HepG2 (cell line): ENCODE measurements at regions not wholly inside any gene's neighbourhood (a gene's known extent, or its start where the extent isn't known, plus 50 kb on each side); places are given as distances from the start of the nearest gene placed in this dataset.

Experiments used
- ATAC-seq: fragments of 200-7000 bp; cut with Tn5 transposase; 3 replicates; pipeline ENCODE4 v1.9.1; 2020; ENCODE audit warnings: mild to moderate bottlenecking, moderate library complexity
- BruUV-seq: library from RNA; stranded (reverse); fragments of 400-500 nt; replicated peaks from 2 replicates; lab custom pipeline; 2021; lab: Mats Ljungman, UMichigan
- CTCF ChIA-PET: fragments of 300-600 bp; formaldehyde crosslinking; extraction: SDS; loops from one replicate; lab custom pipeline; 2021; ENCODE audit warnings: low total read pairs, inconsistent platforms, low intra/inter-chr PET ratio; lab: Yijun Ruan, JAX
- POLR2A ChIA-PET: fragments of 350-600 bp; sonication (Branson Sonifier 250); formaldehyde crosslinking; loops from one replicate; lab custom pipeline; 2020; ENCODE audit warnings: antibody characterized with exemption, inconsistent platforms; lab: Yijun Ruan, JAX
- DNase-seq: peaks from one replicate; pipeline ENCODE4 v3.0.0-alpha.2; 2015; ENCODE audit warnings: low spot score
- FAIRE-seq: peaks from 3 replicates; lab custom pipeline; 2011; peaks lifted over from hg19 to GRCh38; lab: Jason Lieb, UNC
- H2AFZ ChIP-seq: one replicate; pipeline ENCODE4 v1.6.1; 2011; ENCODE audit warnings: low read length, inconsistent platforms
- H3K27ac ChIP-seq: fragments of 300-600 bp; 3 replicates; pipeline ENCODE4 v1.8.0; 2011; ENCODE audit warnings: mixed run types, mild to moderate bottlenecking, mixed read lengths, low read length, inconsistent platforms; ENCODE audit not compliant: insufficient read depth; ENCODE audit errors: extremely low read length
- H3K27me3 ChIP-seq, 2 experiments: fragments of 200-600 bp in 1 of 2; 2 replicates in 1 of 2; 3 replicates in 1 of 2; pipeline versions ENCODE4 v1.6.0 to v1.8.0; 2011; ENCODE audit warnings: low read length in 2 of 2, mild to moderate bottlenecking in 2 of 2, moderate library complexity in 2 of 2, inconsistent platforms in 1 of 2; ENCODE audit not compliant: insufficient read depth in 2 of 2, control insufficient read depth in 1 of 2
- H3K36me3 ChIP-seq, 2 experiments: fragments of 200-600 bp in 1 of 2; replicated peaks in 1 of 2; 2 replicates in 1 of 2; 3 replicates in 1 of 2; pipeline versions ENCODE4 v1.5.1 to v1.8.0; 2011; ENCODE audit warnings: low read length in 2 of 2, inconsistent platforms in 1 of 2; ENCODE audit not compliant: insufficient read depth in 2 of 2, control insufficient read depth in 1 of 2
- H3K4me1 ChIP-seq: 2 replicates; pipeline ENCODE4 v1.5.1; 2012; ENCODE audit warnings: low read length, inconsistent platforms; ENCODE audit not compliant: insufficient read depth
- H3K4me2 ChIP-seq: 2 replicates; pipeline ENCODE4 v1.6.0; 2011; ENCODE audit warnings: low read depth, low read length, inconsistent platforms
- H3K4me3 ChIP-seq, 3 experiments: fragments of 200-600 bp in 1 of 3; sonication (generic), shearing (Covaris generic) in 1 of 3; replicated peaks in 1 of 3; 2 replicates each; pipeline ENCODE4 v1.5.1; 2011 to 2016; ENCODE audit warnings: low read length in 3 of 3, inconsistent platforms in 2 of 3, low read depth in 2 of 3, mild to moderate bottlenecking in 2 of 3, control low read depth in 1 of 3, mixed read lengths in 1 of 3; ENCODE audit not compliant: insufficient read depth in 1 of 3
- H3K79me2 ChIP-seq: one replicate; pipeline ENCODE4 v1.6.1; 2011; ENCODE audit warnings: low read length, inconsistent platforms; ENCODE audit not compliant: insufficient read depth
- H3K9ac ChIP-seq: 2 replicates; pipeline ENCODE4 v1.6.0; 2011; ENCODE audit warnings: mild to moderate bottlenecking, low read depth, low read length, inconsistent platforms; ENCODE audit not compliant: insufficient read depth
- H3K9me3 ChIP-seq: 2 replicates; pipeline ENCODE4 v1.5.1; 2012; ENCODE audit warnings: mild to moderate bottlenecking, low read length
- H4K20me1 ChIP-seq: 2 replicates; pipeline ENCODE4 v1.6.0; 2011; ENCODE audit warnings: inconsistent platforms, mild to moderate bottlenecking, low read length, moderate library complexity; ENCODE audit not compliant: insufficient read depth
- CHD4 ChIP-seq: fragments of 200-600 bp; sonication (generic); IDR thresholded peaks from 2 replicates; pipeline ENCODE4 v1.7.0; 2017; ENCODE audit warnings: mild to moderate bottlenecking, low read length, borderline replicate concordance
- PRPF4 ChIP-seq: fragments of 200-400 bp; formaldehyde crosslinking; IDR thresholded peaks from 2 replicates; pipeline ENCODE4 v1.6.1; 2016; ENCODE audit warnings: low read length, low read depth; ENCODE audit not compliant: poor library complexity, severe bottlenecking
- PTBP1 ChIP-seq: fragments of 200-400 bp; formaldehyde crosslinking; IDR thresholded peaks from 2 replicates; pipeline ENCODE4 v1.6.1; 2018; ENCODE audit warnings: low read length, low read depth; ENCODE audit not compliant: poor library complexity, severe bottlenecking
- RARG ChIP-seq: sonication (generic); formaldehyde crosslinking; IDR thresholded peaks from 2 replicates; pipeline ENCODE4 v1.4.0; 2020; ENCODE audit warnings: low read depth, mild to moderate bottlenecking, missing genetic modification reagents
- ZMYM3 ChIP-seq: sonication (generic); formaldehyde crosslinking; IDR thresholded peaks from 2 replicates; pipeline ENCODE4 v1.5.1; 2020; ENCODE audit warnings: mild to moderate bottlenecking, missing genetic modification reagents
- ZNF160 ChIP-seq: sonication (generic); formaldehyde crosslinking; IDR thresholded peaks from 2 replicates; pipeline ENCODE4 v1.8.0; 2022; ENCODE audit warnings: mild to moderate bottlenecking, inconsistent platforms, missing genetic modification reagents
- ZNF383 ChIP-seq: sonication (generic); formaldehyde crosslinking; IDR thresholded peaks from 2 replicates; pipeline ENCODE4 v1.4.0; 2020; ENCODE audit warnings: missing genetic modification reagents, mild to moderate bottlenecking, borderline replicate concordance
- ZNF619 ChIP-seq: sonication (generic); formaldehyde crosslinking; IDR thresholded peaks from 2 replicates; pipeline ENCODE4 v1.4.0; 2020; ENCODE audit warnings: mild to moderate bottlenecking, missing genetic modification reagents
- ZNF740 ChIP-seq: sonication (generic); formaldehyde crosslinking; IDR thresholded peaks from 2 replicates; pipeline ENCODE4 v1.4.0; 2020; ENCODE audit warnings: missing genetic modification reagents
- ZNF770 ChIP-seq: sonication (generic); formaldehyde crosslinking; IDR thresholded peaks from 2 replicates; pipeline ENCODE4 v1.5.0; 2020; ENCODE audit warnings: mild to moderate bottlenecking, missing genetic modification reagents
- ZSCAN22 ChIP-seq: sonication (generic); formaldehyde crosslinking; IDR thresholded peaks from 2 replicates; pipeline ENCODE4 v1.4.0; 2020; ENCODE audit warnings: mild to moderate bottlenecking, missing genetic modification reagents
- WGBS: methylation state at CpG from one replicate; pipeline ENCODE4 v1.1.6; 2017; ENCODE audit warnings: low lambda C conversion rate; 5-methylcytosine and 5-hydroxymethylcytosine counted together
- in situ Hi-C: cut with HindIII; loops from 2 replicates; pipeline ENCODE4 v1.10.0; 2017; ENCODE audit warnings: low pct_unique_long_range_greater_than_20kb; ENCODE audit not compliant: extremely low pct_ligation_motif_present
- intact Hi-C: fragments of 100-400 bp; cut with micrococcal nuclease; formaldehyde crosslinking; loops from one replicate; pipeline ENCODE4 v1.10.0; 2022; ENCODE audit not compliant: unreplicated experiment
- TF ChIP-seq, protein P1 (sequence below): IDR thresholded peaks from 2 replicates; pipeline ENCODE4 v1.6.1; 2016; ENCODE audit warnings: low read depth, missing genetic modification reagents, missing compliant biosample characterization

DNA sequence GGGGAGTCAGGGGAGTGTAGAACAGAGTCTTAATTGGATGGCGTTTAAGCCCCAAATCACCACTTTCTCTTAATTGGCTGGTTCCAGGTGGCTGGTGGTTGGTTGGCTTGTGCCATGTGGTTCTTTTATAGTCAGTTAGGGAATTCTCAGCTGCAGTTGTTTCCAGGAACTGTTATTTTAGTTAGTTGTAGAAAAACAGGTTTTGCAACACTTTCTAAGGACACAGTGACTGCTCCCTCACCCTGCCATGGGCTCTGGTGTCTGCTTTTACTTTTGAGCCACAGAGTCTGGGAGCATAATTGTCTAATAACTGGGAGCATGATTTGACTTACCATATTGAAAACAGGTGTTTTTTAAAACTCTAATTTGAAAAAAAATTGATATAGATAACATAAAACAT lies 75.8 kb upstream of the PCDH18 start:
- H3K36me3 ChIP-seq: no peaks in the 10 kb centered on the region
- no TSS peak for BruUV-seq
- FAIRE-seq (no peak), DNase-seq (no peak), ATAC-seq (no peak)
- H3K79me2 ChIP-seq: no peaks in the 10 kb centered on the region
- ChIA-PET CTCF (no interaction called here), POLR2A (no interaction called here)
- H3K4me3 ChIP-seq: no peak overlapping the region
- TF ChIP-seq ZNF740 (CRISPR knock-in tag): no peak
- no peak for TF ChIP-seq ZMYM3 (CRISPR knock-in tag)
- TF ChIP-seq ZSCAN22: no peak
- TF ChIP-seq ZNF770 (CRISPR knock-in tag): no peak
- no peaks in the 10 kb centered on the region for H3K27me3 ChIP-seq
- intact Hi-C loops (no loop called here), in situ Hi-C loops (no loop called here)
- no peak overlapping the region for H3K27ac ChIP-seq
- H2AFZ ChIP-seq: no peak overlapping the region
- H3K4me2 ChIP-seq: no peak overlapping the region
- no peak overlapping the region for H3K9ac ChIP-seq
- H4K20me1 ChIP-seq: no peaks in the 10 kb centered on the region
- no peaks in the 10 kb centered on the region for H3K9me3 ChIP-seq
- WGBS: 6% methylated on average over 1 of the region's 1 CpG
- no peaks in the 10 kb centered on the region for H3K4me1 ChIP-seq

DNA sequence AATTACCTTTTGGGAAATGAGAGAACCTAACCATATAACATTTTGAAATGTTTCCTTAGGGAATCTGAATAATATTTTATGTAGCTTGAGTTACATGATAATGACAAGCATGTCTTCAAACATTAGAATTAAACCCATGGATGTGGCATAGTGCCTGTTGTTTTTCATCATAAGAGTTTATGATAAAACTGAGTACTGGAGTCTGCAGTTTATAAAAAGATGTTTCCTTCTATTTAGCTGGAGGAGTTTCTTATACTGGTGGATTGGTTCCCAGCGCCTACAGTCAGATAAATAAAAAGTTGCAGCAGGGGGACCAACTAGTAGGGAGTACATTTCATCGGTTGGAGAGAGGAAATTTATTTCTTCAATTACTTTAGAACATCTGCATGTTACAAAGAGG lies 70.1 kb upstream of the PCDH18 start:
- intact Hi-C loops: no loop called here
- H3K4me2 ChIP-seq: no peak overlapping the region
- TF ChIP-seq, protein P1, sequence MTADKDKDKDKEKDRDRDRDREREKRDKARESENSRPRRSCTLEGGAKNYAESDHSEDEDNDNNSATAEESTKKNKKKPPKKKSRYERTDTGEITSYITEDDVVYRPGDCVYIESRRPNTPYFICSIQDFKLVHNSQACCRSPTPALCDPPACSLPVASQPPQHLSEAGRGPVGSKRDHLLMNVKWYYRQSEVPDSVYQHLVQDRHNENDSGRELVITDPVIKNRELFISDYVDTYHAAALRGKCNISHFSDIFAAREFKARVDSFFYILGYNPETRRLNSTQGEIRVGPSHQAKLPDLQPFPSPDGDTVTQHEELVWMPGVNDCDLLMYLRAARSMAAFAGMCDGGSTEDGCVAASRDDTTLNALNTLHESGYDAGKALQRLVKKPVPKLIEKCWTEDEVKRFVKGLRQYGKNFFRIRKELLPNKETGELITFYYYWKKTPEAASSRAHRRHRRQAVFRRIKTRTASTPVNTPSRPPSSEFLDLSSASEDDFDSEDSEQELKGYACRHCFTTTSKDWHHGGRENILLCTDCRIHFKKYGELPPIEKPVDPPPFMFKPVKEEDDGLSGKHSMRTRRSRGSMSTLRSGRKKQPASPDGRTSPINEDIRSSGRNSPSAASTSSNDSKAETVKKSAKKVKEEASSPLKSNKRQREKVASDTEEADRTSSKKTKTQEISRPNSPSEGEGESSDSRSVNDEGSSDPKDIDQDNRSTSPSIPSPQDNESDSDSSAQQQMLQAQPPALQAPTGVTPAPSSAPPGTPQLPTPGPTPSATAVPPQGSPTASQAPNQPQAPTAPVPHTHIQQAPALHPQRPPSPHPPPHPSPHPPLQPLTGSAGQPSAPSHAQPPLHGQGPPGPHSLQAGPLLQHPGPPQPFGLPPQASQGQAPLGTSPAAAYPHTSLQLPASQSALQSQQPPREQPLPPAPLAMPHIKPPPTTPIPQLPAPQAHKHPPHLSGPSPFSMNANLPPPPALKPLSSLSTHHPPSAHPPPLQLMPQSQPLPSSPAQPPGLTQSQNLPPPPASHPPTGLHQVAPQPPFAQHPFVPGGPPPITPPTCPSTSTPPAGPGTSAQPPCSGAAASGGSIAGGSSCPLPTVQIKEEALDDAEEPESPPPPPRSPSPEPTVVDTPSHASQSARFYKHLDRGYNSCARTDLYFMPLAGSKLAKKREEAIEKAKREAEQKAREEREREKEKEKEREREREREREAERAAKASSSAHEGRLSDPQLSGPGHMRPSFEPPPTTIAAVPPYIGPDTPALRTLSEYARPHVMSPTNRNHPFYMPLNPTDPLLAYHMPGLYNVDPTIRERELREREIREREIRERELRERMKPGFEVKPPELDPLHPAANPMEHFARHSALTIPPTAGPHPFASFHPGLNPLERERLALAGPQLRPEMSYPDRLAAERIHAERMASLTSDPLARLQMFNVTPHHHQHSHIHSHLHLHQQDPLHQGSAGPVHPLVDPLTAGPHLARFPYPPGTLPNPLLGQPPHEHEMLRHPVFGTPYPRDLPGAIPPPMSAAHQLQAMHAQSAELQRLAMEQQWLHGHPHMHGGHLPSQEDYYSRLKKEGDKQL (CRISPR knock-in tag): no peak
- no peak for TF ChIP-seq RARG (CRISPR knock-in tag)
- TF ChIP-seq PRPF4: no peak
- TF ChIP-seq PTBP1: no peak
- no peak for TF ChIP-seq ZNF160 (CRISPR knock-in tag)
- no peak for TF ChIP-seq CHD4
- no peak for TF ChIP-seq ZNF619
- no peak for TF ChIP-seq ZNF383 (CRISPR knock-in tag)

More for the DNA sequence above, 70.1 kb upstream of the PCDH18 start:
- Histone ChIP-seq H3K79me2 (no peaks in the 10 kb centered on the region), H4K20me1 (no peaks in the 10 kb centered on the region), H3K4me3 (no peak overlapping the region), H3K9me3 (no peaks in the 10 kb centered on the region), H2AFZ (no peak overlapping the region), H3K27me3 (no peaks in the 10 kb centered on the region), H3K36me3 (no peaks in the 10 kb centered on the region), H3K9ac (no peak overlapping the region), H3K4me1 (no peaks in the 10 kb centered on the region), H3K27ac (no peak overlapping the region)
- ATAC-seq (no peak), DNase-seq (no peak), FAIRE-seq (no peak)
- POLR2A ChIA-PET: no interaction called here
- CTCF ChIA-PET: no interaction called here
- in situ Hi-C loops: no loop called here
- WGBS: 0% methylated on average over 2 of the region's 2 CpGs
- no TSS peak for BruUV-seq
